Activated CD4-positive, alpha-beta T cell treated with anti-CD3 and anti-CD28 coated beads, Interleukin-10, Interleukin-2, amounts not matched to agents 100 ng/mL and 50 ng/mL, durations not matched to agents 16 hours and 8 hours (primary cell): ENCODE measurements at regions not wholly inside any gene's neighbourhood (a gene's known extent, or its start where the extent isn't known, plus 50 kb on each side); places are given as distances from the start of the nearest gene placed in this dataset.
"Not testable (repeated sequence)": the region's sequence is repeated elsewhere in the genome, so short reads cannot be mapped to it uniquely, and the experiment has no call there.

Experiments used
- DNase-seq: peaks from one replicate; pipeline ENCODE4 v3.0.0-alpha.2; 2020

DNA sequence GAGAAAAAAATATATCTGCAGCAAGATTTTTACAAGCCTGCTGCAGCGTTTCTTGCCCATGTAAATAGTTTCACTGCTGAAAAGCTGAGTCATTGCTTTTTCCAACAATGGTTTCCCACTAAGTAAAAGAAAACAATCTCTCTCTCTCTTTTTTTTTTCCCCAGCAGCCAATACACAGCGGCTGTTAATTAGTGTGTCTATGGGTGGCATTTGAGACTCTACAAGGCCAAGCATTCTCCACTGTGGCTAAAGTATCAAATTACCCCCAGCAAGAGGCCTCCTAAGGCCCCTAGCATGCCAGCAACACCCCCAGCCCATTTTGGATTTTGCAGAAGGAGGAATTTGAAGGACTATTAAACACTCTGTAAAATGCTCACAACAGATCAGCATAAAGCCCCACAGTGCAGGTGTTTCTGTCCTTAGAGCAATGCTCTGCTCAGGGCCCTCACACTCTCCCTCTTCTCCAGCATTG, 837.4 kb downstream of the TRIML1 start:
- no peak for DNase-seq

DNA sequence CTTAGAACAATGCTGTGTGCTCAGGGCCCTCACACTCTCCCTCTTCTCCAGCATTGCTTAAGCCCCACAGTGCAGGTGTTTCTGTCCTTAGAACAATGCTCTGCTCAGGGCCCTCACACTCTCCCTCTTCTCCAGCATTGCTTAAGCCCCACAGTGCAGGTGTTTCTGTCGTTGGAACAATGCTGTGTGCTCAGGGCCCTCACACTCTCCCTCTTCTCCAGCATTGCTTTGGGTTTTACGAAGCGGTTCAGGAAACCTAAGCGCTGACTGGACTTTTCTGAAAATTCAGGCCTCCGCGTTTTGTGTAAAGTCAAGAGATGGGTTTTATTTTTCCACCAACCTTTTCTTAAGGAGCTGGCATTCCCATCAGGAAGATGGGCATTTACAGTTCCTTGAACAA, 838.0 kb downstream of the TRIML1 start:
- not testable (repeated sequence) for DNase-seq

DNA sequence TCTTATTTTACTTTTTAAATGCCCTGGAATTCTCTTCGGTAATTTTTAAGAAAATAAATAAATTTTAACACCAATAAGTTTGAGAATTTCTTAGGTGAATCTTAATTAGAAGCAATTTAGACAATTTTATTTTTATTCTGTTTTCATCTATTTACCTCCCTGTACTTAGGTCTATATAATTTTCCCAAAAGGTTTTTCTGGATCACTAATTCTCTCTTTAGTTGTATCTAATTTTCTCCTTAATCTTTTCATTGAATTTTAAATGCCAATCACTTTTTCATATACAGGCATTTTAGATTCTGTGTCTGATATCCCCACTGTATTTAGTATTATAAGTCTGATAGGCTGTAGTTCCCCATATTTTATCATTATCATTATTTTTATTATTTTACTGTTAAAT, 845.3 kb downstream of the TRIML1 start:
- DNase-seq: no peak

DNA sequence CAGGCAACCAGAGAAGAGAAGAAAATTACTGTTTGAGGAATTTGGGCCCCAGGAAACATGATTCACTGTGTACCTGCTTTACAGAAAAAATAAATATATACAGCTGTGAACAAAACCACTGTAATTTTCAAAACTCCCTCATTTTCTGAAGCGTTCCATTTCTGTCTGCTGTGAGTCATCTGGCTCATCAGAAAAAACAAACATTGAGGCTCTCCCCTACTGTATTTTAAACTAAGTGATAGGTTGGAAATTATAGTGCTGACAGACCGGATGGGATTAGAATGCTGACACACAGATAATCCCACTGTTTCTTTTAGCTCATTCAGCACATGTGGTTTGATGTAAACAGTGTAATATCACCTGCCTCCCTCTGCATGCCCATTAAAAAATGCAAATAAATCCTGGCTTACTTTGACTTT, 847.0 kb downstream of the TRIML1 start:
- no peak for DNase-seq

DNA sequence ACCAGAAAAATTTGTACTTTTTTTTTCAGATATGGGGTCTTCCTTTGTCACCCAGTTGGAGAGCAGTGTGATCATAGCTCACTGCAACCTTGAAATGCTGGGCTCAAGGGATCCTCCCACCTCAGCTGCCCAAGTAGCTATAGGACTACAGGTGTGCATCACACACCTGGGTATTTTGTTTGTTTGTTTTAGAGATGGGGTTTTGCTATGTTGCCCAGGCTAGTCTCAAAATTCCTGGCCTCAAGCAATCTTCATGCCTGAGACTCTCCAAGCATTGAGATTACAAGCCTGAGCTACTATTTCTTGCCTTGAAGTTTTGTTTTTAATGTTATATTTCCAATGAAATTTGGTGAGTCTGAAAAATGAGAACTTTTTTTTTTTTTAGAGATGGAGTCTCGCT, 847.8 kb downstream of the TRIML1 start:
- no peak for DNase-seq

DNA sequence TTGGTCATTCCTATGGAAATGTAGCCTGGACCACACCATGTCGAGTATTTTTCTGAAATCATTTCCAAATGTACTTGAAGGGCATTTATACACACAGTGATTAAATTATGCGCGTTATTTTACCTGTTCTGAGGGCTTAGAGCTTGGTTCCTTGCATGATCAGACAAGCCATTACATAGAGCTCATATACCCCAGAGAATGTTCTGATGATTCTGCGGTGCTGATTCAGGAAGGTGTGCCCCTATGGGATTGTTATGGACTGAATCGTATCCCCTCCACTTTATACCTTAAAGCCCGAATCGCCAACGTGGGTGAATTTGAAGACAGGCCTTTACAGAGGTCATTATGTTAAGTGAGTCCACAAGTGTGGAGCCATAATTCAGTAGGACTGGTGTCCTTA, 848.9 kb downstream of the TRIML1 start:
- DNase-seq: no peak

DNA sequence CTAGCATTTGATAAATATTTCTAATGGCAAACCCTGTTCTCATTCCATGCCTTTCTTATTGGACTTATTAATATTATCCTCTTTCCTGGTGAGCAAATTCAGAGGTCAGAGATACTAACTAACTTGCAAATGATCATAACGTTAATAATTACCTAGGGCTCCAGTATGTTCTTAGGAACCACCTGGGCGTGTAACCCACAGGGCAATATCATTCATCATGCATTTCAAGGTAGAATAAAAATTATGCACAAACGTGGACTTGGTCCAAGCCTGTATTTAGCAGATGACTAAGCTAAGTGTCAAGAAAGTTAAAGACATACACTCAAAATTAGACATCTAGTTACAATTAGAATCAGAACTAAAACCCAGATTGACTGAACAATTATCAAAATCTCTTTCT, 850.1 kb downstream of the TRIML1 start:
- no peak for DNase-seq

DNA sequence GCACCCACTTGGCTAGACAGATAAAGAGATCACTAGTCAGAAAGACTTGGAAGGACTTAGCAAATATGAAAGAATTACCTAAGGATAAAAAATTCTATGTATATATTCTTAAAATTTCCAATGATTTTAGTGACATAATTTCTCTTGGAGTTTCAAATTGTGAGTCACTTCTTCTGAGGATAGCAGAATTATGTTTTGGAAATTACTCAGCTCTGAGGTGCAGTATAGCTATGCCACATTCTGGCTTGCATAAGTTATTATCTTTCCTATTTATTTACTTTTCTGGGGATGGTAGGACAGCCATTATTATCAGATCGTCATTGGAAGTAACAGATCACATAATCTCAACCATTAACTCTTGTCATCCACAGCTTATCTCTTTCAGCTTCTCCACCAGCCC, 853.5 kb downstream of the TRIML1 start:
- DNase-seq: no peak

DNA sequence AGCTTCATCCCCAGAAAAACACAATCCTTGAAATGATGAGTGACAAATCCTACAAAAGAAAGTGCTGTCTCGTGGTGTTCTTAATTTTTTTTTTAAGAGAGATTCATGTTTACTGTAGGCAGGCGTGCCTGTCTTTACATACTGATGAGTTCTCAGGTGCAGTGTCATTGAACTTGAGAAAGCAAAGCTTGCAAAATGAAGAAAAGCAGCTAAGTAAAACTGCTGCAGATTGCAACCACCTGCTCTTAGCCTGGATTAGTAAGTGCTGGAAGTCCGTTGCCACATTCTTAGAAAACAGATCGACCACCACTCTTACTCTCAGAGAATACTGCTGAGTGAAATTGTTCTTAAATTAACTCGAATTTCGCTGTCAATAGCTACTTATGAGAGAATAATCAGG, 854.6 kb downstream of the TRIML1 start:
- no peak for DNase-seq

DNA sequence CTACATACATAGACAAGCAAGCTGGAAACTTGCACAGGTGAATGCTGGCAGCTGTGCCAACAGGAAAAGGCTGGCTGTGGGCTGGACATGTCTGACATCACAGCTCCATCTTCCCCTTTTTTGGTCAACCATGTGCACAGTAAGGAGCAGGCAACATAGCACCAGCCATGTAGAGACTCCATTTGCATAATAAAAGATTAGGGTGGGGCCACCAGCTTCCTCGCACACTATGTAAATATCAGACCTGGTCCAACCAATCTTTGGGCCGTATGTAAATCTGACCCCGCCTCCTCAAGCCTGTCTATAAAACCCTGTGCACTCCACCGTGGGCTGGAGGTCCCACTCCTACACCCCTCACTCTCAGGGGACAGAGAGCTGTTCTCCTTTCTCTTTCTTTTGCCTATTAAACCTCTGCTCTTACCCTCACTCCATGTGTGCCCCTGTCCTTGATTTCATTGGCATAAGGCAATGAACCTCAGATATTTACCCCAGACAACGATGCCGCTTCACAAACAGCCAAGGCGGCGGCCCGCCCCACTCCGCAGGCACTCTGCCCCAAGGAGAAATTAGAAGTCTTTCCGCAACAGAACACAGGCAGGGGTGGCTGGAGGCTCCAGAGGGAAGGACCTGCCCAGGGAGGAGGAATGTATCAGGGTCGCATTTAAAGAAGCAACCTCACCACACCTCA, 862.2 kb downstream of the TRIML1 start:
- DNase-seq: no peak

DNA sequence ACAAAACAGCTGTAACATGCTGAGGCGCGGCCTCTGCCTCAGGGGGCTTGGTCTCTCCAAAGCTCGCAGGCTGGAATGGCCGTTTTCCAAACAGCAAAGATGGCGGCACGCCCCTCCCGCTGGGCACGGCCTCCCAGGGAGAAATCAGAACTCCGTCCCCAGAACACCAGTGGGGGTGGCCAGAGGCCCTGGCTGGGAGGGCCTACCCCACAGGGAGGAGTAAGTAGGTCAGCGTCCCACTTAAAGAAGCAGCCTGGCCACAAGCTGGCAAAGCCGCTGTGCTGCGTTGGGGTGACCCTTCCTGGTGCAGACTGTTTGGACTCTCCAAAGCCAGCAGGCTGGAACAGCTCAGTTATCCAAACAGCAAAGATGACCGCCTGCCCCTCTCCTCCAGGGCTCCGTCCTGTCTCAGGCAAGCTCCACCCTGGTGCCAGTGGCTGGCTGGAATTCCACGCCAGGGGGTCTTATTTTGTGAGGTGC, 862.8 kb downstream of the TRIML1 start:
- no peak for DNase-seq

DNA sequence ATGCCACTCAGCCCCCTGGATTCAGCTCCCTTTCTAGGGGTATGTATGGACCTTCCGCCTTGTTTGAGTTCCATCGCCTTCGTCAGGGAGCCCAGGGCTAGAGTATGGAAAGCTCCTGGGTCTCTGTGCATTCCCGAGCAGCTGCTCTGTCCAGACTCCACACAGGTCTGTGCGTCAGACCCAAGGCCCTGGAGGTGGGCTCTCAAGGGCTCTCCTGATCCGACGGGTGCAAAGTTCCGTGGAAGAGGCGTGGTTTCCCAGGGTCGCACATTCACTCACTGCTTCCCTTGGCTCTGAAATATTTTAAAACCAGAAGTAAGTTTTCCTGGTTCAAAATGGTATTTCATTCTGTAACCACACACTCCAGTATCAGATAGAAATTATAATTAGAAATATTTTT, 863.2 kb downstream of the TRIML1 start:
- DNase-seq: no peak

DNA sequence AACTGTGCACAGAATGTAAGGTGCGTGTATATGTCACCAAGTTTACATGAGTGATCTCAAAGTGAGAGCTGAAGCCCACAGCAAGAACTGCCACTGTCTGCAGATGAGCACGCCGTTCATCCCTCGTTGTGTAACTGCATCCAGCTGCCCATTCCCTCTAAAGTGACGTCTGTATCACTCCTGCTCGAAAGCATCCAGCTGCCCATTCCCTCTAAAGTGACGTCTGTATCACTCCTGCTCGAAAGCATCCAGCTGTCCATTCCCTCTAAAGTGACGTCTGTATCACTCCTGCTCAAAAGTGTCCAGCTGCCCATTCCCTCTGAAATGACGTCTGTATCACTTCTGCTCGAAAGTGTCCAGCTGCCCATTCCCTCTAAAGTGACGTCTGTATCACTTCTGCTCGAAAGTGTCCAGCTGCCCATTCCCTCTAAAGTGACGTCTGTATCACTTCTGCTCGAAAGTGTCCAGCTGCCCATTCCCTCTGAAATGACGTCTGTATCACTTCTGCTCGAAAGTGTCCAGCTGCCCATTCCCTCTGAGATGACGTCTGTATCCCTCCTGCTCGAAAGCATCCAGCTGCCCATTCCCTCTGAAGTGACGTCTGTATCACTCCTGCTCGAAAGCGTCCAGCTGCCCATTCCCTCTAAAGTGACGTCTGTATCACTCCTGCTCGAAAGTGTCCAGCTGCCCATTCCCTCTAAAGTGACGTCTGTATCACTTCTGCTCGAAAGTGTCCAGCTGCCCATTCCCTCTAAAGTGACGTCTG, 871.4 kb downstream of the TRIML1 start:
- DNase-seq: not testable (repeated sequence)

DNA sequence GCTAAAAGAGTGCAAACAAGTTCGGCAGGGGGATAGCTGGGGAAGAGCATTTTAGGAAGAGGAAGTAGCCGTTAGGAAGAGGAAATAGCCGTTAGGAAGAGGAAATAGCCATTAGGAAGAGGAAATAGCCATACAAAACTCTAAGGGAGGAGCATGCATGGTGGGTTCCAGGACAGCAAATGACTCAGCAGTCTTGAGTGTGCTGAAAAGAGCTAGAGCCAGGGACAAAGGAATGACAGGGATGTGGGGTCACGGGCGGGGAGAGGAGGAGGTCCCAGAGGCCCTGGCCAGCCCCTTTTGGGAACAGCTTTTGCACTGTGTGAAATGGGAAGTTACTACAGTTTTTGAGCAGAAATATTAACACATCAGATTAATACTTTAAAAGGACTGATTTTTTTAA, 882.6 kb downstream of the TRIML1 start:
- DNase-seq: no peak

DNA sequence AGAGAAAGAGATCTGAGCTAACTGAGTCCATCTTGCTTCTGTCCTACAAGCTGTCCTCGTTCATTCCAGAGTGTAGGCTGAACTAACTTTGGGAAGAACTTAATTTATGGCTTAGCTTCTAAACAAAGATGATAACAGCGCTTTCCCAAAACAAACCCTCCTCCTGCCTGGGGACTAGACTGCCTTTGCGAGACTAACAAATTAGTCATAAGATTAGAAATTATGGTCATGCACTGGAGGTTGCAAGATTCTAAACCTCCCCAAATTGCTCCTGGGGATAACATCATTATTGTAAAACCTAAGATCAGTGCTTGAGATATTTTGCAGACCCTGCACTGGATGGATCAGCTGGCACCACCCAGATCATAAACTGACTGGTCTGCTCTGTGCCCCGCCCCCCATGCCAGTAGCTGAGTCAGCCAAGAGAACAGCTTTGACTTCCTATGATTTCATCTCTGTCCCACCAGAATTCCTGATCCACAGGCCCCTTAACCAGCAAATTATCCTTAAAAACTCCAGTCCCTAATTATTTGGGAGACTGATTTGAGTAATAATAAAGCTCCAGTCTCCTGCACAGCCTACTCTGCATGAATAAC, 883.3 kb downstream of the TRIML1 start:
- no peak for DNase-seq

DNA sequence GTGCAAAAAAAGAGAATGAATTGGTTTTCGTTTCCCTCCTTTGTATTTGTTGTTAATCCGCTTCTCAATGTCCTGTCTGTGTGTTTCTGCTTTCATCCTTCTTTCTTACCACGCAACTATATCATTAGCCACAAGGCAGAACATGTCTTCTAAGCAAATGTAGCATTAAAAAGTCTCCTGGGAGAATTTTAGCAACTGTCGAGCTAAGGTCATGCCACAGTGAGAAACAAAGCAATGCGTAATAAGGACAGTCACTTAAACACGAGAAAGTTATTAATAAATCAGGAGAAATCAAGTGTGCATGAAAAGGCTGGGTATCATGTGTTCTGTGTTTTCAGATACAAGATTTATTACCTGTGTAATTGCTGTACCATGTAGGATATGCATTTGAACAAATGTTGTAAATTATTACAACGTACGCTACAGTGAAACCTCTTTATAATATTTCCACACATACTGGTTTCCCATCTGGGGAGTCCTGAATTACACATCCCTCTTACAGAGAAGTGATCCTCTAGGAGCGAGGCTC, 890.8 kb downstream of the TRIML1 start:
- DNase-seq: no peak

DNA sequence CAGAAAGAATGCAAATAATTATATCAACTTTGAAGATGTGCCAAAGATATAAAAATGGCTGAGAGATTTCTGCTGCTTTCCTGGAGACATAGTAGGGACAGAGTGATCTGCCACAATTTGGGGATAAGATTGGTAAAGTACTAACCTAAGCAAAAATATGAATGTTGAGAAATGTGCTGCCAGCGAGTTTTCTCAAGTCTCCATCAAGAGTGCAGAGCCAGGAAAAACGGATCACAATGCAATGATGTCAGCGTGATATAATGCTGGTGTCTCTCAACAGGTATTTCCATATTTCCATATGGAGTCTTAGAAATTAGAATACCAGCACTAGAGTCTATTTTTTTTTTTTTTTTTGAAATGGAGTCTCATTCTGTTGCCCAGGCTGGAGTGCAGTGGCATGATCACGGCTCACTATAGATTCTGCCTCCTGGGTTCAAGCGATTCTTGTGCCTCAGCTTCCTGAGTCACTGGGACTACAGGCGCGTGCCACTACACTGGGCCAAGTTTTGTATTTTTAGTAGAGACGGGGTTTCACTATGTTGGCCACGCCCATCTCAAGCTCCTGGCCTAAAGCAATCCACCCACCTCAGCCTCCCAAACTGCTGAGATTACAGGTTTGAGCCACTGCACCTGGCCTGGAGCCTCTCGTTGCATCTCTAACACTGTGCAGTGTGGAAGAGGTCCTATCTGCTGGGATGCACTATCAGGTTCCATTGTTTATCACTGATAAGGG, 893.5 kb downstream of the TRIML1 start:
- DNase-seq: no peak

DNA sequence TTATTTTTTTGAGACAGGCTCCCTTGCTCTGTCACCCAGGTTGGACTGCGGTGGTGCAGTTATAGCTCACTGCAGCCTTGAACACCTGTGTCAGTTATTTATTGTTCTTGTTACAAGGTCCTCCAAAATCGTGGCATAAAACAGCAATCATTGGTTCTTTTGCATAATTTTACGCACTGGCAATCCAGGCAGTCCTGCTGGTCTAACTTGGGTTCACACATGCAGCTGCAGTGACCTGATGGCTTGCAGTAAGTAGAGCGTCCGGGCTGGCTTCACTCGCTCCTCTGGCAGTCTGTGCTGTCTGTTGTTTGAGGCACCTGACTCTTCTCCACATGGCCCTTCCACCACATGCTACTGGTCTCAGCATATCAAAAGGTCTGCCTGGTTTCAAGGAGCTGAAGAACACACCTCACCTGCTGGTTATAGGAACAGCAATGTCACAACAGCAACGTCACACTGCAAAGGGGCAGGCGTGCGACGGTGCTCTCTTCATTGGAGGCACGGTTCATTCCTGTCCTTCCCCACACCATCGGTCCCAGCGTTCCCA, 894.6 kb downstream of the TRIML1 start:
- DNase-seq: no peak

DNA sequence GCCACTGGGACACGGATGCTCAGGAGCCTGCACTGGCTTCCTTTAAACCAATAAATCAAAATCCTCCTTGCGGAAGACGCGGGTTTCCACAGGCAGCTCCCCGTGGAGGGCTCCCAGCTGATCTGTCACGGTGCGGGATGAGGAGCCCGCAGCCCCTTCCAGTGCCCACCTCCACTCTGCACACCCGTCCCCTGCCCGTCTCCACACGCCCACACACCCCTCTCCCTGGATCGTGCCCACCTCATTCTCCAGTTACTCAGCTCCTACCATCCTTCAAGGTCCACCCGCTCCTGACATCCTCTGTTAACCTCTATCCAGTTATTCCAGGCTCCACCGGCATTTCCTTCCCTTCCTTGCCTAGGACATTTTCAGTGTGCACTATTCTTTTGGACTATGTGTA, 895.9 kb downstream of the TRIML1 start:
- no peak for DNase-seq

DNA sequence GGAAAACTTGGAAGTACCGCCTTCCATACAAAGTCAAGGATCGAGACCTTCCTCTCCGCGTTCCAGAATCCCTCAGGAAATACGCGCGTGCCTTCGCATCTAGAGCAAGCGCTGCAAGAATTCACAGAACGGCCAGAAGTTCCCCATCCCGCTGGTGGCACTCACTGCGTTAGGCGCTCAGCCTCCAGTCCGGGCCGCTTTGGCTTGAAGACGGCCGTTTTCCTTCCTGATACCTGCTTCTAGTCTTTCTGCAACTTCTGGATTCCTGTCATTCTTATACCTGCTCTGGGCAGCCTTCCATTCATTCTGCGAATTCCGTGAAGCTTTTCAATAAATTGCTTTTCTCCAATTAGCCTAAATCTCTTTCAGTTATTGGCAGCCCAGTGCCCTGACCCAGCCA, 896.4 kb downstream of the TRIML1 start:
- no peak for DNase-seq

DNA sequence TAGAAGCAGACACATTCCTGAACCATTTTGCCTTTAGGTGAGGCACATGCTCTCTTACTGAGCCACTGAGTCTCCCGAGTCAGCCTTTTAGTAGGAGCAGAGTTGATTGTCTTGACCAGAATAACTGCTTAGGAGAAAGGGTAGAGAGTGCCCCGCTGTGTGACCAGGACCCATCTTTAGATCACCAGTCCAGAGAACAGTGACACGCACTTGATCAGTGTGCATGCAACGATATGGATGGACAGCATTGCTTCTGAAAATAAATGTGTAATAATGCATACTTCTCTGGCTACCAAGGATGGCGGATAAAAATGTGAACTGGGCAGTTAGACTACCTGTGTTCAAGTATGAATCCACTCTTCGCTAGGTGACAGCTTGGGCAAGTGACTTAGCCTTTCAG, 897.7 kb downstream of the TRIML1 start:
- no peak for DNase-seq

DNA sequence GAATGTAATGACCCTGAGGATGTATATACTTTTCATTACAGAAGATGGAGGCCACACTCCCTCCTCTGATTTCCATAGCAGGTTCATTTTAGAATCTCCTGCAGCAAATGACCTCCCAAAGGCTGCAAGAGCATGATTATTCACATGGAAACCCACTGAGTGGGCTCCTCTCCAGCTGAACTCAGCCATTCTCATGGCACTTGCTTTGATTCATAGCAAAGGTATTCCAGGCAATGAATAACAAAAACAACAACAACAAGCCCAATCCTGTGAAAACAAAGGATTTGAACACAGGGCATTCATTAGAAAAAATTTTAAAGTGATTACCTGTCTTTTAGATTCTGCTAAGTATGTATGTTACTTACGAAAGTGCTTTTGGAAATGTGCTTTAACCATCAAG, 894.0 kb upstream of the FRG1 start:
- no peak for DNase-seq

DNA sequence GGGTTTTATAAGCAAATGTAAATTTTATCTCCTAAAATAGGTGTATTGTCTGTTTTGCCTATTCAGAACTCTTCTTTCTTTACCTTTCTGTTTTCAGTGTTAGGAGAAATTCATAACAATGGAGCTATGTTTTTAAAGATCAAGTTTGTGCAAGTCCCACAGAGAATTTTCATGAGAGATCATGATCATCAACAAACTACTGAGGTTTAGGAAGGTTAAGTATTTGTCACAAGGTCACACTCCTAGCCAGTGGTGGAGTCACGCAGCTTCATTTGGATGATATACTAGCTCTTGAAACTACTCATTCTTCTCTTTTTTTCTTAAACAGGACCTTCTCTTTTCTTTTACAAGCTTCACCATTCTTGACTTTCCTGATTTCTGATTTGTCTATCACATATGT, 892.6 kb upstream of the FRG1 start:
- no peak for DNase-seq
